ENCODE measurements at regions not wholly inside any gene's neighbourhood (a gene's known extent, or its start where the extent isn't known, plus 50 kb on each side); places are given as distances from the start of the nearest gene placed in this dataset.

- no peak for TF ChIP-seq ZFX (IDR thresholded peaks at IDR 0.05)
- TF ChIP-seq JUND (IDR thresholded peaks at IDR 0.05) = no peak
- no peak for TF ChIP-seq FOSL1 (IDR thresholded peaks at IDR 0.05; ENCODE audit: low read depth)
- TF ChIP-seq RAD21 (IDR thresholded peaks at IDR 0.05; ENCODE audit: low read depth) = no peak
- no peak for TF ChIP-seq SIN3A (IDR thresholded peaks at IDR 0.05; ENCODE audit: low read depth)
- no peak for TF ChIP-seq YY1 (IDR thresholded peaks at IDR 0.05; ENCODE audit: extremely low read depth, insufficient replicate concordance, low read depth, low read length)
- TF ChIP-seq ELF1 (IDR thresholded peaks at IDR 0.05; ENCODE audit: borderline replicate concordance, low read depth) = no peak
- intact Hi-C loops (cut with micrococcal nuclease) = no loop called here
- H3K9ac ChIP-seq (ENCODE audit: low read length) = no peak overlapping the region
- ChIA-PET RAD21 (ENCODE audit: low non-redundant PET in 1 of 2, low total read pairs in 2 of 2, uncharacterized antibody in 2 of 2, unreplicated experiment in 2 of 2) (no interaction called here), POLR2A (no interaction called here), CTCF (no interaction called here)
- no peaks in the 10 kb centered on the region for H3K9me2 ChIP-seq (ENCODE audit: insufficient read depth)
- no TSS peak for BruUV-seq (replicated peaks)
- H3K4me3 ChIP-seq (replicated peaks in 1 of 2; ENCODE audit: low read depth in 1 of 2, low read length in 2 of 2) = no peak overlapping the region
- H3K79me2 ChIP-seq (ENCODE audit: insufficient read depth, low read length) = no peaks in the 10 kb centered on the region
- no peak for ATAC-seq
- H3K4me1 ChIP-seq (ENCODE audit: control insufficient read depth in 1 of 2, insufficient read depth in 2 of 2, low read length in 2 of 2) = no peaks in the 10 kb centered on the region
- no peak overlapping the region for H2AFZ ChIP-seq (ENCODE audit: low read depth, low read length, poor library complexity, severe bottlenecking)
- H3K36me3 ChIP-seq (ENCODE audit: control insufficient read depth in 1 of 2, insufficient read depth in 2 of 2, low read length in 2 of 2) = no peaks in the 10 kb centered on the region
- H3K27me3 ChIP-seq (ENCODE audit: insufficient read depth, low read length) = no peaks in the 10 kb centered on the region
- H3K27ac ChIP-seq (ENCODE audit: low read depth, low read length) = no peak overlapping the region
- no peaks in the 10 kb centered on the region for H3K9me3 ChIP-seq (ENCODE audit: control insufficient read depth in 1 of 2, insufficient read depth in 1 of 2, low read depth in 1 of 2, low read length in 2 of 2)
- H3K4me2 ChIP-seq (ENCODE audit: low read length) = no peak overlapping the region
- DNase-seq (ENCODE audit: low read depth, low spot score) = no peak
- no peaks in the 10 kb centered on the region for H4K20me1 ChIP-seq (ENCODE audit: insufficient read depth)
Observed at GRCh38 chr2:62361964-62362363, 144.0 kb downstream of the TMEM17 start.

GRCh38 chr2:62354771-62355561 lies 151.0 kb downstream of the TMEM17 start:
- POLR2A ChIA-PET = no interaction called here
- Histone ChIP-seq H3K9me3 (ENCODE audit: control insufficient read depth in 1 of 2, insufficient read depth in 1 of 2, low read depth in 1 of 2, low read length in 2 of 2) (no peaks in the 10 kb centered on the region), H3K4me1 (ENCODE audit: control insufficient read depth in 1 of 2, insufficient read depth in 2 of 2, low read length in 2 of 2) (no peaks in the 10 kb centered on the region), H3K9me2 (ENCODE audit: insufficient read depth) (no peaks in the 10 kb centered on the region), H3K27me3 (ENCODE audit: insufficient read depth, low read length) (no peaks in the 10 kb centered on the region), H3K79me2 (ENCODE audit: insufficient read depth, low read length) (no peaks in the 10 kb centered on the region), H3K9ac (ENCODE audit: low read length) (no peak overlapping the region), H3K36me3 (ENCODE audit: control insufficient read depth in 1 of 2, insufficient read depth in 2 of 2, low read length in 2 of 2) (no peaks in the 10 kb centered on the region), H3K27ac (ENCODE audit: low read depth, low read length) (no peak overlapping the region), H4K20me1 (ENCODE audit: insufficient read depth) (no peaks in the 10 kb centered on the region), H3K4me3 (replicated peaks in 1 of 2; ENCODE audit: low read depth in 1 of 2, low read length in 2 of 2) (no peak overlapping the region), H2AFZ (ENCODE audit: low read depth, low read length, poor library complexity, severe bottlenecking) (no peak overlapping the region), H3K4me2 (ENCODE audit: low read length) (no peak overlapping the region)
- DNase-seq (ENCODE audit: low read depth, low spot score) = no peak
- ATAC-seq = no peak
- CTCF ChIA-PET = no interaction called here
- intact Hi-C loops (cut with micrococcal nuclease) = no loop called here
- BruUV-seq (replicated peaks) = no TSS peak
- RAD21 ChIA-PET (ENCODE audit: low non-redundant PET in 1 of 2, low total read pairs in 2 of 2, uncharacterized antibody in 2 of 2, unreplicated experiment in 2 of 2) = no interaction called here
- no peak for TF ChIP-seq SP1 (IDR thresholded peaks at IDR 0.05; ENCODE audit: low read depth)
- TF ChIP-seq FOSL1 (IDR thresholded peaks at IDR 0.05; ENCODE audit: low read depth) = no peak
- TF ChIP-seq YY1 (IDR thresholded peaks at IDR 0.05; ENCODE audit: extremely low read depth, insufficient replicate concordance, low read depth, low read length) = no peak
- no peak for TF ChIP-seq SIN3A (IDR thresholded peaks at IDR 0.05; ENCODE audit: low read depth)
- no peak for TF ChIP-seq RAD21 (IDR thresholded peaks at IDR 0.05; ENCODE audit: low read depth)
- TF ChIP-seq ZBTB33 (IDR thresholded peaks at IDR 0.05; ENCODE audit: extremely low read depth, insufficient replicate concordance, low read length) = no peak
- no peak for TF ChIP-seq CTCF (IDR thresholded peaks at IDR 0.05 in 2 of 3, conservative IDR thresholded peaks at IDR 0.05 in 1 of 3; ENCODE audit: borderline replicate concordance in 1 of 3, insufficient read depth in 1 of 3, low read depth in 2 of 3, low read length in 2 of 3)
- TF ChIP-seq EZH2phosphoT487 (IDR thresholded peaks at IDR 0.05; ENCODE audit: borderline replicate concordance) = no peak
- TF ChIP-seq JUND (IDR thresholded peaks at IDR 0.05) = no peak
- no peak for TF ChIP-seq ZFX (IDR thresholded peaks at IDR 0.05)

Data from HCT116 (cell line).